SU-DHL-6 (cell line): ENCODE measurements at regions not wholly inside any gene's neighbourhood (a gene's known extent, or its start where the extent isn't known, plus 50 kb on each side); places are given as distances from the start of the nearest gene placed in this dataset.

Experiments
- H2AFZ ChIP-seq: fragments of 200-600 bp; sonication (generic); 2 replicates; pipeline ENCODE4 v1.6.1; 2014; ENCODE audit warnings: low read depth, mild to moderate bottlenecking, moderate library complexity, mixed read lengths, antibody characterized with exemption, low read length; ENCODE audit not compliant: severe bottlenecking
- H3F3A ChIP-seq: fragments of 200-600 bp; shearing (Covaris generic); 2 replicates; pipeline ENCODE4 v1.6.0; 2016; ENCODE audit warnings: antibody characterized with exemption, mild to moderate bottlenecking; ENCODE audit not compliant: insufficient read depth
- H3K27ac ChIP-seq: fragments of 200-600 bp; sonication (generic); 2 replicates; pipeline ENCODE4 v1.5.1; 2016; ENCODE audit warnings: low read depth, mild to moderate bottlenecking, low read length, moderate library complexity, mixed read lengths
- H3K27me3 ChIP-seq: fragments of 200-600 bp; sonication (generic), shearing (Covaris generic); 2 replicates; pipeline ENCODE4 v1.6.0; 2014; ENCODE audit warnings: mild to moderate bottlenecking, low read length
- H3K36me3 ChIP-seq: fragments of 200-600 bp; sonication (generic); 2 replicates; pipeline ENCODE4 v1.6.1; 2014; ENCODE audit warnings: mild to moderate bottlenecking, low read length, mixed read lengths
- H3K4me2 ChIP-seq: fragments of 300-600, 200-600 bp; shearing (Covaris generic), sonication (generic); 2 replicates; pipeline ENCODE4 v1.6.0; 2014; ENCODE audit warnings: low read length, low read depth, mild to moderate bottlenecking; ENCODE audit not compliant: poor library complexity, severe bottlenecking
- H3K4me3 ChIP-seq: fragments of 200-600 bp; sonication (generic); 2 replicates; pipeline ENCODE4 v1.5.1; 2014; ENCODE audit warnings: antibody characterized with exemption, low read length, mild to moderate bottlenecking, mixed read lengths; ENCODE audit not compliant: insufficient read depth, poor library complexity, severe bottlenecking
- H3K79me2 ChIP-seq: fragments of 200-600 bp; sonication (generic); 2 replicates; pipeline ENCODE4 v1.6.1; 2014; ENCODE audit warnings: mild to moderate bottlenecking, low read length, moderate library complexity; ENCODE audit not compliant: insufficient read depth
- H3K9ac ChIP-seq: fragments of 200-600 bp; sonication (generic); 2 replicates; pipeline ENCODE4 v1.7.0; 2014; ENCODE audit warnings: mild to moderate bottlenecking, low read length
- H3K9me2 ChIP-seq: fragments of 200-600 bp; sonication (generic); replicated peaks from 2 replicates; pipeline ENCODE4 v1.6.1; 2014; ENCODE audit warnings: low read length; ENCODE audit not compliant: insufficient read depth
- H3K9me3 ChIP-seq: fragments of 200-600 bp; sonication (generic); 2 replicates; pipeline ENCODE4 v1.6.1; 2014; ENCODE audit warnings: low read length, mixed read lengths; ENCODE audit not compliant: insufficient read depth
- H4K20me1 ChIP-seq: fragments of 200-600 bp; sonication (generic); 2 replicates; pipeline ENCODE4 v1.6.1; 2014; ENCODE audit warnings: low read depth, mild to moderate bottlenecking, antibody characterized with exemption, low read length, moderate library complexity, mixed read lengths
- CTCF ChIP-seq: fragments of 200-600 bp; sonication (generic); IDR thresholded peaks from one replicate; pipeline ENCODE4 v1.5.1; 2017; ENCODE audit warnings: antibody characterized with exemption, mild to moderate bottlenecking, low read length, moderate library complexity; ENCODE audit not compliant: insufficient read depth, poor library complexity, severe bottlenecking
- EZH2phosphoT487 ChIP-seq: fragments of 200-600 bp; sonication (generic), shearing (Covaris generic); conservative IDR thresholded peaks from 2 replicates; pipeline ENCODE4 v1.6.1; 2018; ENCODE audit warnings: mild to moderate bottlenecking, antibody characterized with exemption, low read length, moderate library complexity, mixed read lengths

- no peak overlapping the region for H3K4me3 ChIP-seq
- no peaks in the 10 kb centered on the region for H4K20me1 ChIP-seq
- H3K36me3 ChIP-seq = no peaks in the 10 kb centered on the region
- H3K9ac ChIP-seq = no peak overlapping the region
- H3K4me2 ChIP-seq = no peak overlapping the region
- no peaks in the 10 kb centered on the region for H3K9me2 ChIP-seq
- no peak overlapping the region for H3K27ac ChIP-seq
- H3K9me3 ChIP-seq = no peaks in the 10 kb centered on the region
- H2AFZ ChIP-seq = no peak overlapping the region
- no peaks in the 10 kb centered on the region for H3K27me3 ChIP-seq
- no peaks in the 10 kb centered on the region for H3K79me2 ChIP-seq
- TF ChIP-seq CTCF (no peak), EZH2phosphoT487 (no peak)
- H3F3A ChIP-seq = no peaks in the 10 kb centered on the region
These were observed 79.9 kb upstream of the NAA20 start for GRCh38 chr20:19937218-19937617.

GRCh38 chr20:19937651-19938420, 79.3 kb upstream of the NAA20 start:
- no peak overlapping the region for H3K4me2 ChIP-seq
- H3K9me2 ChIP-seq = no peaks in the 10 kb centered on the region
- no peak overlapping the region for H3K9ac ChIP-seq
- H3K27ac ChIP-seq = no peak overlapping the region
- no peak overlapping the region for H3K4me3 ChIP-seq
- no peaks in the 10 kb centered on the region for H3K79me2 ChIP-seq
- TF ChIP-seq CTCF (no peak), EZH2phosphoT487 (no peak)
- H2AFZ ChIP-seq = no peak overlapping the region
- no peaks in the 10 kb centered on the region for H4K20me1 ChIP-seq
- H3K9me3 ChIP-seq = no peaks in the 10 kb centered on the region
- no peaks in the 10 kb centered on the region for H3K36me3 ChIP-seq
- H3F3A ChIP-seq = no peaks in the 10 kb centered on the region
- no peaks in the 10 kb centered on the region for H3K27me3 ChIP-seq

- Histone ChIP-seq H3K9ac (no peak overlapping the region), H2AFZ (no peak overlapping the region), H3K36me3 (no peaks in the 10 kb centered on the region), H3F3A (no peaks in the 10 kb centered on the region), H3K79me2 (no peaks in the 10 kb centered on the region), H3K27me3 (no peaks in the 10 kb centered on the region), H4K20me1 (no peaks in the 10 kb centered on the region), H3K9me2 (no peaks in the 10 kb centered on the region), H3K9me3 (no peaks in the 10 kb centered on the region), H3K4me3 (no peak overlapping the region), H3K27ac (no peak overlapping the region), H3K4me2 (no peak overlapping the region)
- TF ChIP-seq EZH2phosphoT487 (no peak), CTCF (no peak)
These were observed 78.6 kb upstream of the NAA20 start for GRCh38 chr20:19938421-19939090.
